Erythroblast (primary cell): ENCODE measurements at regions not wholly inside any gene's neighbourhood (a gene's known extent, or its start where the extent isn't known, plus 50 kb on each side); places are given as distances from the start of the nearest gene placed in this dataset.

Experiments
- GATA1 ChIP-seq: IDR thresholded peaks from 2 replicates; pipeline ENCODE4 v1.6.1; 2011; ENCODE audit warnings: low read depth, mild to moderate bottlenecking, control low read depth, low read length, moderate library complexity
- POLR2A ChIP-seq: IDR thresholded peaks from 2 replicates; pipeline ENCODE4 v1.6.1; 2011; ENCODE audit warnings: mild to moderate bottlenecking, low read length

DNA sequence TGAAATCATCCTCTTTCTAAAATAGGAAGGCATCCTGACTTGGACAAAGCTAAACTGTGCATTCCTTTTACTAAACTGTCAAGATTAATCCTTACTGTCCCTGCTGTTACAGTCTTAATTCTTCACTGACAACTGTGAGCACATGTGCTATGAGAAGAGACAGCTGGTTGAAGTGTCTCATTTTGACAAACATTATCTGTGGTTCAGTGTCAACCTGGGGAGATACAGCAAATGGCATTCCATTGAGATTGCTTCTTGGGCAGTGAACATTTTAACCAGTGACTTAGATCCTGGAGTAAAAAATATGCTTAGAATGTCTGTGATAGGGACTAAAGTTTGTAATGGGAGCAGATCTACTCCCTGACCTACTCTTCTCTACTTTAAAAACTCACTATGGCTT lies 552.6 kb upstream of the ATP2B1 start:
- no peak for TF ChIP-seq POLR2A
- TF ChIP-seq GATA1: no peak
